ENCODE measurements at regions not wholly inside any gene's neighbourhood (a gene's known extent, or its start where the extent isn't known, plus 50 kb on each side); places are given as distances from the start of the nearest gene placed in this dataset.
A peak's percentile ranks its signal among the peaks of the same experiment; 100 is the strongest.

GRCh38 chr1:212526111-212526491, 82.5 kb upstream of the ATF3 start:
- DNase-seq: no peak

GRCh38 chr1:212528501-212528900, 80.1 kb upstream of the ATF3 start:
- DNase-seq: no peak

- DNase-seq: no peak
Measured at GRCh38 chr1:212529211-212529741, 79.3 kb upstream of the ATF3 start.

GRCh38 chr1:212531267-212531666, 77.3 kb upstream of the ATF3 start:
- DNase-seq: no peak

- no peak for DNase-seq
Measured at GRCh38 chr1:212531796-212532195, 76.8 kb upstream of the ATF3 start.

GRCh38 chr1:212532469-212533147, 76.0 kb upstream of the ATF3 start:
- DNase-seq: no peak

- no peak for DNase-seq
Measured at GRCh38 chr1:212533148-212533517, 75.4 kb upstream of the ATF3 start.

- no peak for DNase-seq
Measured at GRCh38 chr1:212536586-212536985, 72.0 kb upstream of the ATF3 start.

- no peak for DNase-seq
Measured at GRCh38 chr1:212537610-212538009, 71.0 kb upstream of the ATF3 start.

GRCh38 chr1:212539737-212540430, 68.7 kb upstream of the ATF3 start:
- no peak for DNase-seq

- DNase-seq: no peak
Measured at GRCh38 chr1:212542761-212543187, 65.8 kb upstream of the ATF3 start.

- no peak for DNase-seq
Measured at GRCh38 chr1:212544110-212544509, 64.5 kb upstream of the ATF3 start.

GRCh38 chr1:212545941-212546635, 62.5 kb upstream of the ATF3 start:
- DNase-seq: no peak

- no peak for DNase-seq
Measured at GRCh38 chr1:212549503-212550017, 59.0 kb upstream of the ATF3 start.

GRCh38 chr1:212551929-212552328, 56.6 kb upstream of the ATF3 start:
- no peak for DNase-seq

GRCh38 chr1:212553676-212554075, 54.9 kb upstream of the ATF3 start:
- no peak for DNase-seq

GRCh38 chr1:212554401-212554800, 54.2 kb upstream of the ATF3 start:
- no peak for DNase-seq

GRCh38 chr1:212555426-212555825, 53.1 kb upstream of the ATF3 start:
- DNase-seq: no peak

- no peak for DNase-seq
Measured at GRCh38 chr1:212556822-212557549, 51.6 kb upstream of the ATF3 start.

GRCh38 chr1:212557739-212558692, 50.5 kb upstream of the ATF3 start:
- no peak for DNase-seq

- peak; percentile 89 for DNase-seq
Measured at GRCh38 chr1:212558693-212559480, 49.7 kb upstream of the ATF3 start.
